ENCODE measurements at regions not wholly inside any gene's neighbourhood (a gene's known extent, or its start where the extent isn't known, plus 50 kb on each side); places are given as distances from the start of the nearest gene placed in this dataset.

GRCh38 chr18:38956068-38956467, 1390.5 kb upstream of the CELF4 start:
- 44 to 63% methylated on average over 2 to 3 of the region's 3 CpGs for WGBS, 2 donors (ENCODE audit: low coverage in 1 of 2)
- no peak overlapping the region for H3K4me3 ChIP-seq
- intact Hi-C loops (cut with DNase I; ENCODE audit: low total_unique reads), result no loop called here

GRCh38 chr18:38951633-38952032, 1386.0 kb upstream of the CELF4 start:
- no peak overlapping the region for H3K27ac ChIP-seq
- intact Hi-C loops (cut with DNase I; ENCODE audit: low total_unique reads) (no loop called here), in situ Hi-C loops (cut with MboI; ENCODE audit: low pct_ligation_motif_present in 1 of 4, low pct_unique_long_range_greater_than_20kb in 1 of 4, low sequenced_read_pairs in 3 of 4) (no loop called here)
- TF ChIP-seq POLR2A (IDR thresholded peaks at IDR 0.05) (no peak), CTCF (IDR thresholded peaks at IDR 0.05) (no peak), POLR2AphosphoS5 (IDR thresholded peaks at IDR 0.05) (no peak), EP300 (IDR thresholded peaks at IDR 0.05; ENCODE audit: low read depth) (no peak)
- no peaks in the 10 kb centered on the region for H3K4me1 ChIP-seq
- WGBS, 2 donors (ENCODE audit: low coverage in 1 of 2), result 44 to 60% methylated on average over 1 to 2 of the region's 2 CpGs
- no peak overlapping the region for H3K4me3 ChIP-seq
- H3K36me3 ChIP-seq, result no peaks in the 10 kb centered on the region
- H3K27me3 ChIP-seq, result no peaks in the 10 kb centered on the region
- no peak for DNase-seq
- H3K9me3 ChIP-seq, result no peaks in the 10 kb centered on the region

More at GRCh38 chr18:38956068-38956467, 1390.5 kb upstream of the CELF4 start:
- DNase-seq, result no peak
- H3K27me3 ChIP-seq, result no peaks in the 10 kb centered on the region
- in situ Hi-C loops (cut with MboI; ENCODE audit: low pct_ligation_motif_present in 1 of 4, low pct_unique_long_range_greater_than_20kb in 1 of 4, low sequenced_read_pairs in 3 of 4), result no loop called here
- H3K27ac ChIP-seq, result no peak overlapping the region
- H3K36me3 ChIP-seq, result no peaks in the 10 kb centered on the region
- H3K9me3 ChIP-seq, result no peaks in the 10 kb centered on the region
- no peak for TF ChIP-seq POLR2A (IDR thresholded peaks at IDR 0.05)
- no peak for TF ChIP-seq POLR2AphosphoS5 (IDR thresholded peaks at IDR 0.05)
- no peak for TF ChIP-seq EP300 (IDR thresholded peaks at IDR 0.05; ENCODE audit: low read depth)
- TF ChIP-seq CTCF (IDR thresholded peaks at IDR 0.05), result no peak
- peaks cover 0 to 2% (median 0%) of the 10 kb centered on the region in 4 donors for H3K4me1 ChIP-seq

- no peak for DNase-seq
- Histone ChIP-seq H3K4me3 (no peak overlapping the region), H3K27ac (no peak overlapping the region), H3K9me3 (no peaks in the 10 kb centered on the region), H3K27me3 (no peaks in the 10 kb centered on the region), H3K36me3 (no peaks in the 10 kb centered on the region), H3K4me1 (no peaks in the 10 kb centered on the region)
- intact Hi-C loops (cut with DNase I; ENCODE audit: low total_unique reads), result no loop called here
- 64 to 70% methylated on average over 2 of the region's 2 CpGs for WGBS, 2 donors (ENCODE audit: low coverage in 1 of 2)
- in situ Hi-C loops (cut with MboI; ENCODE audit: low pct_ligation_motif_present in 1 of 4, low pct_unique_long_range_greater_than_20kb in 1 of 4, low sequenced_read_pairs in 3 of 4), result loop anchor here in 1 of 4 donors (25.0 kb wide), 1 partner anchor 111 kb away; no protein-coding TSS in a partner anchor
- TF ChIP-seq POLR2AphosphoS5 (IDR thresholded peaks at IDR 0.05) (no peak), EP300 (IDR thresholded peaks at IDR 0.05; ENCODE audit: low read depth) (no peak), CTCF (IDR thresholded peaks at IDR 0.05) (no peak), POLR2A (IDR thresholded peaks at IDR 0.05) (no peak)
Measured at GRCh38 chr18:38948436-38948835, 1382.8 kb upstream of the CELF4 start.

GRCh38 chr18:38944446-38945024, 1378.9 kb upstream of the CELF4 start:
- no peaks in the 10 kb centered on the region for H3K36me3 ChIP-seq
- intact Hi-C loops (cut with DNase I; ENCODE audit: low total_unique reads), result no loop called here
- in situ Hi-C loops (cut with MboI; ENCODE audit: low pct_ligation_motif_present in 1 of 4, low pct_unique_long_range_greater_than_20kb in 1 of 4, low sequenced_read_pairs in 3 of 4), result loop anchor here in 1 of 4 donors (25.0 kb wide), 1 partner anchor 107 kb away; no protein-coding TSS in a partner anchor
- no peaks in the 10 kb centered on the region for H3K27me3 ChIP-seq
- DNase-seq, result no peak
- no peaks in the 10 kb centered on the region for H3K4me1 ChIP-seq
- 86% methylated on average over 6 to 16 of the region's 28 CpGs for WGBS, 2 donors (ENCODE audit: low coverage in 1 of 2)
- no peak overlapping the region for H3K27ac ChIP-seq
- H3K4me3 ChIP-seq, result no peak overlapping the region
- no peak for TF ChIP-seq POLR2A (IDR thresholded peaks at IDR 0.05)
- TF ChIP-seq CTCF (IDR thresholded peaks at IDR 0.05), result no peak
- no peak for TF ChIP-seq EP300 (IDR thresholded peaks at IDR 0.05; ENCODE audit: low read depth)
- TF ChIP-seq POLR2AphosphoS5 (IDR thresholded peaks at IDR 0.05), result no peak
- H3K9me3 ChIP-seq, result no peaks in the 10 kb centered on the region
